ENCODE measurements at regions not wholly inside any gene's neighbourhood (a gene's known extent, or its start where the extent isn't known, plus 50 kb on each side); places are given as distances from the start of the nearest gene placed in this dataset.

DNA sequence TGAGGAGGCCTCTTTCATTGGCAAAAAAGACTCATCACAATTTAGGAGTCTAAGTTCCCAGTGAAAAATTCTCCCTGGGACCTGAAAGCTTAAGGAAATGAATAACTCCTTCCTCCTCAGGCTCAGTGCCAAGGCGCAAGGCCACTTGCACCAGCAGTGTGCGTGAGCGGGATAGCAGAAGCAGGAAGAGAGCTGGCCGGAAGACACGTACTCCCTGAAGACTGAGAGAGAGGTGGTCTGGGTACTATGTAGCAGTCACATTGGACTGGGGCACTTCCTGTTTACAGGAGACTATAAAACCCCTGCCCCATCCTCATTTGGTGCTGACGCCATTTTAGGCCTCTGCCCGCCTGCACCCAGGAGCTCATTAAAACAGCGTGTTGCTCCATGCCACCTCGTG lies 66.3 kb upstream of the IL33 start (continued):
- TF ChIP-seq ZBTB48 (tag by site-specific recombination; IDR thresholded peaks at IDR 0.05) = no peak
- no peak for TF ChIP-seq ZNF544 (tag by site-specific recombination; IDR thresholded peaks at IDR 0.05)
- no peak for TF ChIP-seq ZNF2 (tag by site-specific recombination; IDR thresholded peaks at IDR 0.05)
- TF ChIP-seq RBAK (tag by site-specific recombination; IDR thresholded peaks at IDR 0.05) = no peak
- TF ChIP-seq ZNF626 (tag by site-specific recombination; IDR thresholded peaks at IDR 0.05) = no peak
- TF ChIP-seq ZNF148 (tag by site-specific recombination; IDR thresholded peaks at IDR 0.05; ENCODE audit: borderline replicate concordance) = no peak
- TF ChIP-seq ZSCAN5A (tag by site-specific recombination; IDR thresholded peaks at IDR 0.05) = no peak

GRCh38 chr9:6147846-6148245 lies 67.8 kb upstream of the IL33 start:
- H3K9me3 ChIP-seq (ENCODE audit: control insufficient read depth, insufficient read depth, low read depth, low read length) = no peaks in the 10 kb centered on the region
- TF ChIP-seq ZNF596 (tag by site-specific recombination; IDR thresholded peaks at IDR 0.05) (no peak), OVOL3 (tag by site-specific recombination; IDR thresholded peaks at IDR 0.05) (no peak), ZIC2 (tag by site-specific recombination; IDR thresholded peaks at IDR 0.05) (no peak), ZNF677 (tag by site-specific recombination; IDR thresholded peaks at IDR 0.05) (no peak), FEZF1 (tag by site-specific recombination; IDR thresholded peaks at IDR 0.05) (peak; percentile 48; the same call in 1 of the 2 replicates)
- POLR2A ChIA-PET = no interaction called here
- no peak overlapping the region for H3K27ac ChIP-seq (ENCODE audit: extremely low read depth, low read depth, low read length)
- CTCF ChIA-PET = interaction anchor here (0.5 kb wide), 1 partner anchor 65 kb away, joined by 4 read pairs; no protein-coding TSS in a partner anchor
- H3K4me3 ChIP-seq (ENCODE audit: low read depth, low read length) = no peak overlapping the region
- no peaks in the 10 kb centered on the region for H3K4me1 ChIP-seq (ENCODE audit: control insufficient read depth, insufficient read depth, low read length)
- H3K36me3 ChIP-seq (ENCODE audit: control insufficient read depth in 2 of 2, insufficient read depth in 1 of 2, low read length in 2 of 2) = no peaks in the 10 kb centered on the region

- H3K27ac ChIP-seq (ENCODE audit: extremely low read depth, low read depth, low read length) = no peak overlapping the region
- POLR2A ChIA-PET = no interaction called here
- H3K9me3 ChIP-seq (ENCODE audit: control insufficient read depth, insufficient read depth, low read depth, low read length) = no peaks in the 10 kb centered on the region
- TF ChIP-seq ZNF658 (tag by site-specific recombination; IDR thresholded peaks at IDR 0.05) = no peak
- no peak for TF ChIP-seq ZBTB8A (tag by site-specific recombination; IDR thresholded peaks at IDR 0.05)
- TF ChIP-seq ZNF138 (tag by site-specific recombination; IDR thresholded peaks at IDR 0.05; ENCODE audit: borderline replicate concordance) = no peak
- TF ChIP-seq, protein P1, sequence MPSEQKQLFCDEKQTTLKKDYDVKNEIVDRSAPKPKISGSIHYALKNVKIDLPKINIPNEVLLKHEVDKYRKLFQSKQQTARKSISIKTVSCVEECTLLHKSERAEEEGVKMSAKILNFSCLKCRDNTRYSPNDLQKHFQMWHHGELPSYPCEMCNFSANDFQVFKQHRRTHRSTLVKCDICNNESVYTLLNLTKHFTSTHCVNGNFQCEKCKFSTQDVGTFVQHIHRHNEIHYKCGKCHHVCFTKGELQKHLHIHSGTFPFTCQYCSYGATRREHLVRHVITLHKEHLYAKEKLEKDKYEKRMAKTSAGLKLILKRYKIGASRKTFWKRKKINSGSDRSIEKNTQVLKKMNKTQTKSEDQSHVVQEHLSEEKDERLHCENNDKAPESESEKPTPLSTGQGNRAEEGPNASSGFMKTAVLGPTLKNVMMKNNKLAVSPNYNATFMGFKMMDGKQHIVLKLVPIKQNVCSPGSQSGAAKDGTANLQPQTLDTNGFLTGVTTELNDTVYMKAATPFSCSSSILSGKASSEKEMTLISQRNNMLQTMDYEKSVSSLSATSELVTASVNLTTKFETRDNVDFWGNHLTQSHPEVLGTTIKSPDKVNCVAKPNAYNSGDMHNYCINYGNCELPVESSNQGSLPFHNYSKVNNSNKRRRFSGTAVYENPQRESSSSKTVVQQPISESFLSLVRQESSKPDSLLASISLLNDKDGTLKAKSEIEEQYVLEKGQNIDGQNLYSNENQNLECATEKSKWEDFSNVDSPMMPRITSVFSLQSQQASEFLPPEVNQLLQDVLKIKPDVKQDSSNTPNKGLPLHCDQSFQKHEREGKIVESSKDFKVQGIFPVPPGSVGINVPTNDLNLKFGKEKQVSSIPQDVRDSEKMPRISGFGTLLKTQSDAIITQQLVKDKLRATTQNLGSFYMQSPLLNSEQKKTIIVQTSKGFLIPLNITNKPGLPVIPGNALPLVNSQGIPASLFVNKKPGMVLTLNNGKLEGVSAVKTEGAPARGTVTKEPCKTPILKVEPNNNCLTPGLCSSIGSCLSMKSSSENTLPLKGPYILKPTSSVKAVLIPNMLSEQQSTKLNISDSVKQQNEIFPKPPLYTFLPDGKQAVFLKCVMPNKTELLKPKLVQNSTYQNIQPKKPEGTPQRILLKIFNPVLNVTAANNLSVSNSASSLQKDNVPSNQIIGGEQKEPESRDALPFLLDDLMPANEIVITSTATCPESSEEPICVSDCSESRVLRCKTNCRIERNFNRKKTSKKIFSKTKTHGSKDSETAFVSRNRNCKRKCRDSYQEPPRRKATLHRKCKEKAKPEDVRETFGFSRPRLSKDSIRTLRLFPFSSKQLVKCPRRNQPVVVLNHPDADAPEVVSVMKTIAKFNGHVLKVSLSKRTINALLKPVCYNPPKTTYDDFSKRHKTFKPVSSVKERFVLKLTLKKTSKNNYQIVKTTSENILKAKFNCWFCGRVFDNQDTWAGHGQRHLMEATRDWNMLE (tag by site-specific recombination; conservative IDR thresholded peaks at IDR 0.05; ENCODE audit: low read depth) = no peak
- no peak for TF ChIP-seq BCL11B (tag by site-specific recombination; IDR thresholded peaks at IDR 0.05; ENCODE audit: low read depth)
- TF ChIP-seq ZNF558 (tag by site-specific recombination; IDR thresholded peaks at IDR 0.05) = no peak
- CTCF ChIA-PET = no interaction called here
- H3K36me3 ChIP-seq (ENCODE audit: control insufficient read depth in 2 of 2, insufficient read depth in 1 of 2, low read length in 2 of 2) = no peaks in the 10 kb centered on the region
- H3K4me1 ChIP-seq (ENCODE audit: control insufficient read depth, insufficient read depth, low read length) = no peaks in the 10 kb centered on the region
- H3K4me3 ChIP-seq (ENCODE audit: low read depth, low read length) = no peak overlapping the region
Measured at GRCh38 chr9:6144947-6145346, 70.7 kb upstream of the IL33 start.
